ENCODE measurements at regions not wholly inside any gene's neighbourhood (a gene's known extent, or its start where the extent isn't known, plus 50 kb on each side); places are given as distances from the start of the nearest gene placed in this dataset.

- Histone ChIP-seq H3K27ac (ENCODE audit: low read depth, low read length) (no peak overlapping the region), H3K4me2 (ENCODE audit: low read length) (no peak overlapping the region), H3K36me3 (ENCODE audit: control insufficient read depth, low read length) (no peaks in the 10 kb centered on the region), H3K9me2 (replicated peaks; ENCODE audit: control insufficient read depth, low read length) (no peaks in the 10 kb centered on the region), H3K79me2 (ENCODE audit: control insufficient read depth, low read length) (no peaks in the 10 kb centered on the region), H3K4me3 (ENCODE audit: low read length) (no peak overlapping the region), H3K9me3 (ENCODE audit: control insufficient read depth, insufficient read depth, low read length) (peaks cover 31% of the 10 kb centered on the region; the same call in 1 of the 2 replicates), H3K27me3 (ENCODE audit: control insufficient read depth, low read length) (no peaks in the 10 kb centered on the region), H3F3A (ENCODE audit: control insufficient read depth, insufficient read depth) (no peaks in the 10 kb centered on the region), H3K4me1 (ENCODE audit: control insufficient read depth, low read length) (no peaks in the 10 kb centered on the region), H4K20me1 (ENCODE audit: control insufficient read depth, insufficient read depth, low read depth, low read length) (no peaks in the 10 kb centered on the region)
- TF ChIP-seq EZH2phosphoT487 (IDR thresholded peaks at IDR 0.05; ENCODE audit: borderline replicate concordance, low read length) (no peak), CTCF (IDR thresholded peaks at IDR 0.05; ENCODE audit: low read depth, low read length, poor library complexity, severe bottlenecking) (no peak)
Measured at GRCh38 chr5:2640717-2641116, 110.8 kb downstream of the IRX2 start.

- Histone ChIP-seq H3K9me2 (replicated peaks; ENCODE audit: control insufficient read depth, low read length) (no peaks in the 10 kb centered on the region), H3K79me2 (ENCODE audit: control insufficient read depth, low read length) (no peaks in the 10 kb centered on the region), H3K27ac (ENCODE audit: low read depth, low read length) (no peak overlapping the region), H3K4me2 (ENCODE audit: low read length) (no peak overlapping the region), H3K4me3 (ENCODE audit: low read length) (no peak overlapping the region), H3K36me3 (ENCODE audit: control insufficient read depth, low read length) (no peaks in the 10 kb centered on the region), H3K27me3 (ENCODE audit: control insufficient read depth, low read length) (no peaks in the 10 kb centered on the region), H3K4me1 (ENCODE audit: control insufficient read depth, low read length) (no peaks in the 10 kb centered on the region), H3F3A (ENCODE audit: control insufficient read depth, insufficient read depth) (no peaks in the 10 kb centered on the region), H3K9me3 (ENCODE audit: control insufficient read depth, insufficient read depth, low read length) (peaks cover 24% of the 10 kb centered on the region; the same call in 1 of the 2 replicates), H4K20me1 (ENCODE audit: control insufficient read depth, insufficient read depth, low read depth, low read length) (no peaks in the 10 kb centered on the region)
- TF ChIP-seq CTCF (IDR thresholded peaks at IDR 0.05; ENCODE audit: low read depth, low read length, poor library complexity, severe bottlenecking) = no peak
- TF ChIP-seq EZH2phosphoT487 (IDR thresholded peaks at IDR 0.05; ENCODE audit: borderline replicate concordance, low read length) = no peak
Measured at GRCh38 chr5:2639425-2639824, 112.1 kb downstream of the IRX2 start.

GRCh38 chr5:2634399-2635176 lies 116.9 kb downstream of the IRX2 start:
- Histone ChIP-seq H4K20me1 (ENCODE audit: control insufficient read depth, insufficient read depth, low read depth, low read length) (no peaks in the 10 kb centered on the region), H3K27ac (ENCODE audit: low read depth, low read length) (no peak overlapping the region), H3K79me2 (ENCODE audit: control insufficient read depth, low read length) (no peaks in the 10 kb centered on the region), H3F3A (ENCODE audit: control insufficient read depth, insufficient read depth) (no peaks in the 10 kb centered on the region), H3K4me1 (ENCODE audit: control insufficient read depth, low read length) (no peaks in the 10 kb centered on the region), H3K4me3 (ENCODE audit: low read length) (no peak overlapping the region), H3K4me2 (ENCODE audit: low read length) (no peak overlapping the region), H3K9me3 (ENCODE audit: control insufficient read depth, insufficient read depth, low read length) (peaks cover 4% of the 10 kb centered on the region; the same call in 1 of the 2 replicates), H3K9me2 (replicated peaks; ENCODE audit: control insufficient read depth, low read length) (no peaks in the 10 kb centered on the region), H3K27me3 (ENCODE audit: control insufficient read depth, low read length) (no peaks in the 10 kb centered on the region), H3K36me3 (ENCODE audit: control insufficient read depth, low read length) (no peaks in the 10 kb centered on the region)
- no peak for TF ChIP-seq CTCF (IDR thresholded peaks at IDR 0.05; ENCODE audit: low read depth, low read length, poor library complexity, severe bottlenecking)
- TF ChIP-seq EZH2phosphoT487 (IDR thresholded peaks at IDR 0.05; ENCODE audit: borderline replicate concordance, low read length) = no peak

All from DOHH2 (cell line).